Spleen (tissue), 11 donors: ENCODE measurements at regions not wholly inside any gene's neighbourhood (a gene's known extent, or its start where the extent isn't known, plus 50 kb on each side); places are given as distances from the start of the nearest gene placed in this dataset.

ENCODE experiments used
- DNase-seq: peaks from one replicate; pipeline ENCODE4 v3.0.0-alpha.2; 2020
- H3K27ac ChIP-seq, 8 donors: fragments of 200-600 bp; sonication (generic) in 7 of 8; 1 replicate in 4 of 8; 2 replicates in 4 of 8; pipeline versions ENCODE4 v1.5.0 to v1.8.0; 2016 to 2021; ENCODE audit warnings: inconsistent platforms in 4 of 8, mild to moderate bottlenecking in 4 of 8, moderate library complexity in 1 of 8
- H3K27me3 ChIP-seq, 7 donors: fragments of 200-600 bp; sonication (generic) in 6 of 7; replicated peaks in 1 of 7; 1 replicate in 4 of 7; 2 replicates in 3 of 7; pipeline versions ENCODE4 v1.5.0 to v1.8.0; 2016 to 2021; ENCODE audit warnings: inconsistent platforms in 3 of 7, mild to moderate bottlenecking in 1 of 7
- H3K36me3 ChIP-seq, 6 donors: fragments of 200-600 bp; sonication (generic) in 5 of 6; 1 replicate in 4 of 6; 2 replicates in 2 of 6; pipeline versions ENCODE4 v1.5.0 to v1.8.0; 2016 to 2021; ENCODE audit warnings: inconsistent platforms in 2 of 6
- H3K4me1 ChIP-seq, 6 donors: fragments of 200-600 bp; sonication (generic) in 5 of 6; 1 replicate in 3 of 6; 2 replicates in 3 of 6; pipeline versions ENCODE4 v1.5.0 to v1.8.0; 2016 to 2021; ENCODE audit warnings: inconsistent platforms in 3 of 6
- H3K4me3 ChIP-seq, 8 donors: fragments of 200-600 bp; sonication (generic) in 7 of 8; 1 replicate in 4 of 8; 2 replicates in 4 of 8; pipeline versions ENCODE4 v1.5.0 to v1.8.0; 2016 to 2021; ENCODE audit warnings: inconsistent platforms in 4 of 8, mild to moderate bottlenecking in 4 of 8, moderate library complexity in 2 of 8
- H3K9me3 ChIP-seq, 8 donors: fragments of 200-600 bp; sonication (generic) in 7 of 8; 1 replicate in 4 of 8; 2 replicates in 4 of 8; pipeline versions ENCODE4 v1.5.0 to v1.8.0; 2016 to 2021; ENCODE audit warnings: inconsistent platforms in 4 of 8
- CTCF ChIP-seq, 11 experiments: fragments of 200-600 bp in 7 of 11; fragments of 450-650 bp in 4 of 11; sonication (generic) in 4 of 11; IDR thresholded peaks in 8 of 11; conservative IDR thresholded peaks in 3 of 11; 1 replicate in 7 of 11; 2 replicates in 4 of 11; pipeline versions ENCODE4 v1.4.0 to v1.8.0; 2016 to 2021; ENCODE audit warnings: antibody characterized with exemption in 11 of 11, inconsistent platforms in 4 of 11, mild to moderate bottlenecking in 1 of 11
- POLR2A ChIP-seq, 3 donors: fragments of 450-650 bp; IDR thresholded peaks; one replicate each; pipeline ENCODE4 v1.5.1; 2017; ENCODE audit warnings: antibody characterized with exemption in 3 of 3, mild to moderate bottlenecking in 1 of 3
- POLR2AphosphoS5 ChIP-seq, 3 donors: sonication (generic); formaldehyde crosslinking; IDR thresholded peaks; one replicate each; pipeline ENCODE4 v1.5.1; 2017; ENCODE audit warnings: antibody characterized with exemption in 3 of 3
- WGBS, 5 donors: extraction: QIAGEN DNeasy Blood & Tissue Kit in 3 of 5; methylation state at CpG; one replicate each; pipeline versions ENCODE4 v1.1.5 to v1.1.7; 2013 to 2018; 5-methylcytosine and 5-hydroxymethylcytosine counted together
- intact Hi-C: fragments of 100-400 bp; cut with DNase I; formaldehyde crosslinking; loops from one replicate; pipeline ENCODE4 v1.15.0; 2023; ENCODE audit warnings: low total_unique reads
- donor health status: healthy with polysubstance abuse.
- donor health status: DM: no; HTN: no; CAD: no; lungs with moderate emphysema.
- donor health status: DM: no; HTN: no; CAD: no.
- donor health status: Bipolar disorder and iron deficiency.
- donor health status: healthy.
- donor health status: DM: no; HTN: no; CAD: no.
- donor health status: DM: yes; HTN: yes; CAD: no.

- H3K27ac ChIP-seq, result no peak overlapping the region
Observed at GRCh38 chr14:89477391-89477790, 60.4 kb upstream of the FOXN3 start.

GRCh38 chr14:89476354-89476896 is 59.4 kb upstream of the FOXN3 start:
- H3K9me3 ChIP-seq, result no peaks in the 10 kb centered on the region
- H3K4me1 ChIP-seq, result peaks cover 0 to 38% (median 2%) of the 10 kb centered on the region in 6 donors
- H3K27me3 ChIP-seq, result no peaks in the 10 kb centered on the region
- no peak for DNase-seq
- no peak overlapping the region for H3K4me3 ChIP-seq
- intact Hi-C loops, result no loop called here
- TF ChIP-seq CTCF (IDR thresholded peaks at IDR 0.05 in 8 of 11, conservative IDR thresholded peaks at IDR 0.05 in 3 of 11) (no peak), POLR2A (IDR thresholded peaks at IDR 0.05) (no peak), POLR2AphosphoS5 (IDR thresholded peaks at IDR 0.05) (no peak)
- WGBS, 5 donors, result 93 to 96% (median 95%) methylated on average over 10 of the region's 10 CpGs
- H3K27ac ChIP-seq, result no peak overlapping the region
- H3K36me3 ChIP-seq, result peaks cover 0 to 11% (median 0%) of the 10 kb centered on the region in 6 donors

More at GRCh38 chr14:89477391-89477790, 60.4 kb upstream of the FOXN3 start:
- peaks cover 0 to 29% (median 2%) of the 10 kb centered on the region in 6 donors for H3K4me1 ChIP-seq
- DNase-seq, result peak; percentile 27
- no peaks in the 10 kb centered on the region for H3K27me3 ChIP-seq
- no peak overlapping the region for H3K4me3 ChIP-seq
- TF ChIP-seq POLR2AphosphoS5 (IDR thresholded peaks at IDR 0.05), result no peak
- TF ChIP-seq CTCF (IDR thresholded peaks at IDR 0.05 in 8 of 11, conservative IDR thresholded peaks at IDR 0.05 in 3 of 11), result no peak
- no peak for TF ChIP-seq POLR2A (IDR thresholded peaks at IDR 0.05)
- intact Hi-C loops, result no loop called here
- peaks cover 0 to 11% (median 0%) of the 10 kb centered on the region in 6 donors for H3K36me3 ChIP-seq
- 75 to 89% (median 87%) methylated on average over 4 of the region's 4 CpGs for WGBS, 5 donors
- H3K9me3 ChIP-seq, result no peaks in the 10 kb centered on the region

GRCh38 chr14:89474464-89474863 is 57.4 kb upstream of the FOXN3 start:
- intact Hi-C loops, result no loop called here
- no peak for TF ChIP-seq POLR2A (IDR thresholded peaks at IDR 0.05)
- TF ChIP-seq CTCF (IDR thresholded peaks at IDR 0.05 in 8 of 11, conservative IDR thresholded peaks at IDR 0.05 in 3 of 11), result no peak
- TF ChIP-seq POLR2AphosphoS5 (IDR thresholded peaks at IDR 0.05), result no peak

GRCh38 chr14:89473989-89474388 is 57.0 kb upstream of the FOXN3 start:
- Histone ChIP-seq H3K27ac (no peak overlapping the region), H3K4me3 (no peak overlapping the region), H3K4me1 (peaks cover 0 to 41% (median 8%) of the 10 kb centered on the region in 6 donors), H3K36me3 (peaks cover 0 to 8% (median 0%) of the 10 kb centered on the region in 6 donors), H3K9me3 (no peaks in the 10 kb centered on the region), H3K27me3 (no peaks in the 10 kb centered on the region)
- TF ChIP-seq CTCF (IDR thresholded peaks at IDR 0.05 in 8 of 11, conservative IDR thresholded peaks at IDR 0.05 in 3 of 11) (no peak), POLR2AphosphoS5 (IDR thresholded peaks at IDR 0.05) (no peak), POLR2A (IDR thresholded peaks at IDR 0.05) (no peak)
- DNase-seq, result no peak
- intact Hi-C loops, result no loop called here
- WGBS, 5 donors, result 95 to 99% (median 97%) methylated on average over 2 of the region's 2 CpGs

More at GRCh38 chr14:89474464-89474863, 57.4 kb upstream of the FOXN3 start:
- peaks cover 0 to 6% (median 0%) of the 10 kb centered on the region in 6 donors for H3K36me3 ChIP-seq
- H3K4me3 ChIP-seq, result no peak overlapping the region
- WGBS, 5 donors, result 94 to 98% (median 94%) methylated on average over 4 of the region's 4 CpGs
- H3K27me3 ChIP-seq, result no peaks in the 10 kb centered on the region
- DNase-seq, result no peak
- H3K9me3 ChIP-seq, result no peaks in the 10 kb centered on the region
- peaks cover 0 to 41% (median 8%) of the 10 kb centered on the region in 6 donors for H3K4me1 ChIP-seq
- H3K27ac ChIP-seq, result no peak overlapping the region
